Thyroid gland (tissue), 4 donors: ENCODE measurements at regions not wholly inside any gene's neighbourhood (a gene's known extent, or its start where the extent isn't known, plus 50 kb on each side); places are given as distances from the start of the nearest gene placed in this dataset.

Source experiments
- CTCF ChIP-seq, 6 experiments: fragments of 200-600 bp in 3 of 6; fragments of 450-650 bp in 3 of 6; sonication (generic) in 3 of 6; IDR thresholded peaks; one replicate each; pipeline ENCODE4 v1.5.1; 2016 to 2019; ENCODE audit warnings: antibody characterized with exemption in 6 of 6, mild to moderate bottlenecking in 2 of 6, inconsistent platforms in 1 of 6, moderate library complexity in 1 of 6
- POLR2A ChIP-seq, 2 donors: fragments of 450-650 bp; IDR thresholded peaks; one replicate each; pipeline ENCODE4 v1.6.1; 2017; ENCODE audit warnings: antibody characterized with exemption in 2 of 2, mild to moderate bottlenecking in 2 of 2, moderate library complexity in 1 of 2

- TF ChIP-seq CTCF (IDR thresholded peaks at IDR 0.05) (no peak), POLR2A (IDR thresholded peaks at IDR 0.05) (no peak)
Measured at GRCh38 chr9:87350915-87351314, 146.8 kb upstream of the DAPK1 start.
